Panc1 (cell line): ENCODE measurements at regions not wholly inside any gene's neighbourhood (a gene's known extent, or its start where the extent isn't known, plus 50 kb on each side); places are given as distances from the start of the nearest gene placed in this dataset.

ENCODE experiments used
- ATAC-seq: fragments of 200-7000 bp; cut with Tn5 transposase; 2 replicates; pipeline ENCODE4 v1.9.1; 2020; ENCODE audit warnings: mild to moderate bottlenecking, moderate library complexity
- BruUV-seq: library from RNA; stranded (reverse); fragments of 400-500 nt; replicated peaks from 2 replicates; lab custom pipeline; 2021; lab: Mats Ljungman, UMichigan
- CTCF ChIA-PET: fragments of 300-600 bp; sonication (Branson Sonifier 250); formaldehyde crosslinking; loops from one replicate; lab custom pipeline; 2022; ENCODE audit warnings: antibody characterized with exemption; lab: Charles Lee
- POLR2A ChIA-PET: fragments of 300-600 bp; sonication (Branson Sonifier 250); formaldehyde crosslinking; loops from one replicate; lab custom pipeline; 2022; ENCODE audit warnings: antibody characterized with exemption; lab: Charles Lee
- DNase-seq: peaks from one replicate; pipeline ENCODE4 v3.0.0-alpha.2; 2010; ENCODE audit warnings: low read depth, low spot score
- H3K27ac ChIP-seq: 2 replicates; pipeline ENCODE4 v1.5.1; 2011; ENCODE audit warnings: mild to moderate bottlenecking, low read length, inconsistent platforms
- H3K27me3 ChIP-seq: fragments of 200-500 bp; sonication (Bioruptor generic); 2 replicates; pipeline ENCODE4 v1.6.0; 2014; ENCODE audit warnings: low read length, inconsistent platforms; ENCODE audit not compliant: control insufficient read depth, insufficient read depth
- H3K36me3 ChIP-seq: fragments of 200-500 bp; sonication (Bioruptor generic); 2 replicates; pipeline ENCODE4 v1.5.1; 2014; ENCODE audit warnings: inconsistent platforms, mild to moderate bottlenecking, low read length, moderate library complexity; ENCODE audit not compliant: control insufficient read depth, insufficient read depth
- H3K4me1 ChIP-seq: 2 replicates; pipeline ENCODE4 v1.5.1; 2011; ENCODE audit warnings: inconsistent platforms, mild to moderate bottlenecking, low read length, moderate library complexity; ENCODE audit not compliant: control insufficient read depth, insufficient read depth
- H3K4me3 ChIP-seq, 2 experiments: 2 replicates each; pipeline ENCODE4 v1.5.1; 2011 to 2012; ENCODE audit warnings: low read depth in 2 of 2, low read length in 2 of 2, mild to moderate bottlenecking in 2 of 2, inconsistent platforms in 1 of 2, moderate library complexity in 1 of 2
- H3K9me3 ChIP-seq: fragments of 200-500 bp; sonication (Bioruptor generic); 2 replicates; pipeline ENCODE4 v1.5.1; 2014; ENCODE audit warnings: low read depth, mild to moderate bottlenecking, inconsistent platforms, low read length, moderate library complexity; ENCODE audit not compliant: control insufficient read depth, insufficient read depth
- CTCF ChIP-seq: fragments of 450-650 bp; IDR thresholded peaks from 2 replicates; pipeline ENCODE4 v1.5.1; 2017; ENCODE audit warnings: mild to moderate bottlenecking
- POLR2AphosphoS5 ChIP-seq: IDR thresholded peaks from 2 replicates; pipeline ENCODE4 v1.6.1; 2012; ENCODE audit warnings: mild to moderate bottlenecking, low read depth, low read length, moderate library complexity
- SIN3A ChIP-seq: IDR thresholded peaks from 2 replicates; pipeline ENCODE4 v1.6.1; 2012; ENCODE audit warnings: low read depth, mild to moderate bottlenecking, low read length, moderate library complexity, borderline replicate concordance; ENCODE audit not compliant: insufficient read depth
- TCF7L2 ChIP-seq: IDR thresholded peaks from 2 replicates; pipeline ENCODE4 v1.6.1; 2011; ENCODE audit warnings: mild to moderate bottlenecking, low read depth, low read length, inconsistent platforms
- in situ Hi-C: cut with HindIII; loops from 2 replicates; pipeline ENCODE4 v1.10.0; 2016; ENCODE audit warnings: low sequenced_read_pairs, low pct_unique_long_range_greater_than_20kb
- intact Hi-C: fragments of 100-400 bp; cut with micrococcal nuclease; formaldehyde crosslinking; loops from one replicate; pipeline ENCODE4 v1.10.0; 2022; ENCODE audit not compliant: unreplicated experiment
- TF ChIP-seq, protein P1 (sequence below), 2 experiments: IDR thresholded peaks; 2 replicates each; pipeline ENCODE4 v1.6.1; 2011 to 2012; ENCODE audit warnings: low read depth in 2 of 2, control low read depth in 1 of 2, low read length in 1 of 2, mild to moderate bottlenecking in 1 of 2, moderate library complexity in 1 of 2; ENCODE audit not compliant: insufficient read depth in 1 of 2

GRCh38 chr2:236717729-236718128 is 148.1 kb downstream of the ACKR3 start:
- in situ Hi-C loops (no loop called here), intact Hi-C loops (no loop called here)
- TF ChIP-seq, protein P1, sequence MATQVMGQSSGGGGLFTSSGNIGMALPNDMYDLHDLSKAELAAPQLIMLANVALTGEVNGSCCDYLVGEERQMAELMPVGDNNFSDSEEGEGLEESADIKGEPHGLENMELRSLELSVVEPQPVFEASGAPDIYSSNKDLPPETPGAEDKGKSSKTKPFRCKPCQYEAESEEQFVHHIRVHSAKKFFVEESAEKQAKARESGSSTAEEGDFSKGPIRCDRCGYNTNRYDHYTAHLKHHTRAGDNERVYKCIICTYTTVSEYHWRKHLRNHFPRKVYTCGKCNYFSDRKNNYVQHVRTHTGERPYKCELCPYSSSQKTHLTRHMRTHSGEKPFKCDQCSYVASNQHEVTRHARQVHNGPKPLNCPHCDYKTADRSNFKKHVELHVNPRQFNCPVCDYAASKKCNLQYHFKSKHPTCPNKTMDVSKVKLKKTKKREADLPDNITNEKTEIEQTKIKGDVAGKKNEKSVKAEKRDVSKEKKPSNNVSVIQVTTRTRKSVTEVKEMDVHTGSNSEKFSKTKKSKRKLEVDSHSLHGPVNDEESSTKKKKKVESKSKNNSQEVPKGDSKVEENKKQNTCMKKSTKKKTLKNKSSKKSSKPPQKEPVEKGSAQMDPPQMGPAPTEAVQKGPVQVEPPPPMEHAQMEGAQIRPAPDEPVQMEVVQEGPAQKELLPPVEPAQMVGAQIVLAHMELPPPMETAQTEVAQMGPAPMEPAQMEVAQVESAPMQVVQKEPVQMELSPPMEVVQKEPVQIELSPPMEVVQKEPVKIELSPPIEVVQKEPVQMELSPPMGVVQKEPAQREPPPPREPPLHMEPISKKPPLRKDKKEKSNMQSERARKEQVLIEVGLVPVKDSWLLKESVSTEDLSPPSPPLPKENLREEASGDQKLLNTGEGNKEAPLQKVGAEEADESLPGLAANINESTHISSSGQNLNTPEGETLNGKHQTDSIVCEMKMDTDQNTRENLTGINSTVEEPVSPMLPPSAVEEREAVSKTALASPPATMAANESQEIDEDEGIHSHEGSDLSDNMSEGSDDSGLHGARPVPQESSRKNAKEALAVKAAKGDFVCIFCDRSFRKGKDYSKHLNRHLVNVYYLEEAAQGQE (IDR thresholded peaks at IDR 0.05; ENCODE audit: insufficient read depth in 1 of 2, low read depth in 2 of 2, low read length in 1 of 2) = no peak
- TF ChIP-seq POLR2AphosphoS5 (no peak), TCF7L2 (no peak), SIN3A (no peak), CTCF (no peak)
- Histone ChIP-seq H3K27ac (no peak overlapping the region), H3K4me1 (no peaks in the 10 kb centered on the region), H3K4me3 (no peak overlapping the region), H3K27me3 (peaks cover 5% of the 10 kb centered on the region; the same call in 1 of the 2 replicates), H3K36me3 (no peaks in the 10 kb centered on the region), H3K9me3 (no peaks in the 10 kb centered on the region)
- no peak for DNase-seq
- ChIA-PET CTCF (no interaction called here), POLR2A (no interaction called here)
- no TSS peak for BruUV-seq
- no peak for ATAC-seq

GRCh38 chr2:236718207-236718992 is 148.8 kb downstream of the ACKR3 start:
- ATAC-seq (no peak), DNase-seq (no peak)
- Histone ChIP-seq H3K27me3 (peaks cover 5% of the 10 kb centered on the region; the same call in 1 of the 2 replicates), H3K4me3 (no peak overlapping the region), H3K4me1 (no peaks in the 10 kb centered on the region), H3K36me3 (no peaks in the 10 kb centered on the region), H3K27ac (no peak overlapping the region), H3K9me3 (no peaks in the 10 kb centered on the region)
- in situ Hi-C loops (no loop called here), intact Hi-C loops (no loop called here)
- CTCF ChIA-PET = no interaction called here
- no TSS peak for BruUV-seq
- POLR2A ChIA-PET = no interaction called here
- TF ChIP-seq, protein P1 (IDR thresholded peaks at IDR 0.05; ENCODE audit: insufficient read depth in 1 of 2, low read depth in 2 of 2, low read length in 1 of 2) = no peak
- TF ChIP-seq SIN3A (no peak), POLR2AphosphoS5 (no peak), TCF7L2 (no peak), CTCF (no peak)
